ENCODE measurements at regions not wholly inside any gene's neighbourhood (a gene's known extent, or its start where the extent isn't known, plus 50 kb on each side); places are given as distances from the start of the nearest gene placed in this dataset.

- no peak overlapping the region for H3K4me3 ChIP-seq (ENCODE audit: low read length)
- TF ChIP-seq CTCF (IDR thresholded peaks at IDR 0.05; ENCODE audit: insufficient read depth, low read depth, low read length, missing control alignments) = no peak
- DNase-seq (ENCODE audit: low read depth) = no peak
These were observed 108.9 kb upstream of the MYL2 start for GRCh38 chr12:111029305-111029704.

- no peak overlapping the region for H3K4me3 ChIP-seq (ENCODE audit: low read length)
- no peak for DNase-seq (ENCODE audit: low read depth)
- TF ChIP-seq CTCF (IDR thresholded peaks at IDR 0.05; ENCODE audit: insufficient read depth, low read depth, low read length, missing control alignments) = no peak
These were observed 108.5 kb upstream of the MYL2 start for GRCh38 chr12:111028830-111029229.

GRCh38 chr12:111027431-111027830 lies 107.1 kb upstream of the MYL2 start:
- no peak for TF ChIP-seq CTCF (IDR thresholded peaks at IDR 0.05; ENCODE audit: insufficient read depth, low read depth, low read length, missing control alignments)
- no peak overlapping the region for H3K4me3 ChIP-seq (ENCODE audit: low read length)
- no peak for DNase-seq (ENCODE audit: low read depth)

GRCh38 chr12:111025792-111026430 lies 105.5 kb upstream of the MYL2 start:
- no peak overlapping the region for H3K4me3 ChIP-seq (ENCODE audit: low read length)
- no peak for DNase-seq (ENCODE audit: low read depth)
- TF ChIP-seq CTCF (IDR thresholded peaks at IDR 0.05; ENCODE audit: insufficient read depth, low read depth, low read length, missing control alignments) = no peak

- TF ChIP-seq CTCF (IDR thresholded peaks at IDR 0.05; ENCODE audit: insufficient read depth, low read depth, low read length, missing control alignments) = no peak
- DNase-seq (ENCODE audit: low read depth) = no peak
- H3K4me3 ChIP-seq (ENCODE audit: low read length) = no peak overlapping the region
These were observed 104.9 kb upstream of the MYL2 start for GRCh38 chr12:111025301-111025700.

GRCh38 chr12:111024205-111024801 lies 103.9 kb upstream of the MYL2 start:
- peak; percentile 62 for DNase-seq (ENCODE audit: low read depth)
- H3K4me3 ChIP-seq (ENCODE audit: low read length) = no peak overlapping the region
- peak; percentile 90 for TF ChIP-seq CTCF (IDR thresholded peaks at IDR 0.05; ENCODE audit: insufficient read depth, low read depth, low read length, missing control alignments)

GRCh38 chr12:111022386-111022785 lies 102.0 kb upstream of the MYL2 start:
- H3K4me3 ChIP-seq (ENCODE audit: low read length) = no peak overlapping the region
- TF ChIP-seq CTCF (IDR thresholded peaks at IDR 0.05; ENCODE audit: insufficient read depth, low read depth, low read length, missing control alignments) = no peak
- no peak for DNase-seq (ENCODE audit: low read depth)
